ENCODE measurements at regions not wholly inside any gene's neighbourhood (a gene's known extent, or its start where the extent isn't known, plus 50 kb on each side); places are given as distances from the start of the nearest gene placed in this dataset.
"Not testable (repeated sequence)": the region's sequence is repeated elsewhere in the genome, so short reads cannot be mapped to it uniquely, and the experiment has no call there.

- no peak for TF ChIP-seq CTCF (IDR thresholded peaks at IDR 0.05; ENCODE audit: low read depth, low read length, missing control alignments)
- in situ Hi-C loops (cut with HindIII; ENCODE audit: low sequenced_read_pairs) = no loop called here
- no peak for DNase-seq (ENCODE audit: low read depth)
- H3K4me3 ChIP-seq (ENCODE audit: low read depth, low read length) = no peak overlapping the region
These were observed 1773.6 kb downstream of the OLFM4 start for GRCh38 chr13:54802226-54802625.

GRCh38 chr13:54805743-54806142, 1777.1 kb downstream of the OLFM4 start:
- no peak overlapping the region for H3K4me3 ChIP-seq (ENCODE audit: low read depth, low read length)
- TF ChIP-seq CTCF (IDR thresholded peaks at IDR 0.05; ENCODE audit: low read depth, low read length, missing control alignments) = no peak
- in situ Hi-C loops (cut with HindIII; ENCODE audit: low sequenced_read_pairs) = no loop called here
- DNase-seq (ENCODE audit: low read depth) = no peak

- H3K4me3 ChIP-seq (ENCODE audit: low read depth, low read length); DNase-seq (ENCODE audit: low read depth); in situ Hi-C loops (cut with HindIII; ENCODE audit: low sequenced_read_pairs): not testable (repeated sequence)
These were observed 1793.4 kb downstream of the OLFM4 start for GRCh38 chr13:54821938-54822470.

GRCh38 chr13:54829391-54830068, 1800.9 kb downstream of the OLFM4 start:
- H3K4me3 ChIP-seq (ENCODE audit: low read depth, low read length); DNase-seq (ENCODE audit: low read depth); in situ Hi-C loops (cut with HindIII; ENCODE audit: low sequenced_read_pairs): not testable (repeated sequence)

GRCh38 chr13:54836273-54836672, 1807.7 kb downstream of the OLFM4 start:
- no peak for TF ChIP-seq CTCF (IDR thresholded peaks at IDR 0.05; ENCODE audit: low read depth, low read length, missing control alignments)
- no peak overlapping the region for H3K4me3 ChIP-seq (ENCODE audit: low read depth, low read length)
- in situ Hi-C loops (cut with HindIII; ENCODE audit: low sequenced_read_pairs) = no loop called here
- DNase-seq (ENCODE audit: low read depth) = no peak

GRCh38 chr13:54841682-54842081, 1813.1 kb downstream of the OLFM4 start:
- H3K4me3 ChIP-seq (ENCODE audit: low read depth, low read length) = no peak overlapping the region
- no peak for TF ChIP-seq CTCF (IDR thresholded peaks at IDR 0.05; ENCODE audit: low read depth, low read length, missing control alignments)
- in situ Hi-C loops (cut with HindIII; ENCODE audit: low sequenced_read_pairs) = no loop called here
- DNase-seq (ENCODE audit: low read depth) = no peak

GRCh38 chr13:54845351-54845965, 1816.8 kb downstream of the OLFM4 start:
- no peak for DNase-seq (ENCODE audit: low read depth)
- no peak for TF ChIP-seq CTCF (IDR thresholded peaks at IDR 0.05; ENCODE audit: low read depth, low read length, missing control alignments)
- in situ Hi-C loops (cut with HindIII; ENCODE audit: low sequenced_read_pairs) = no loop called here
- no peak overlapping the region for H3K4me3 ChIP-seq (ENCODE audit: low read depth, low read length)
